ENCODE measurements at regions not wholly inside any gene's neighbourhood (a gene's known extent, or its start where the extent isn't known, plus 50 kb on each side); places are given as distances from the start of the nearest gene placed in this dataset.

- no peak for DNase-seq (ENCODE audit: low read depth)
- no peaks in the 10 kb centered on the region for H3K36me3 ChIP-seq (ENCODE audit: control insufficient read depth, insufficient read depth, low read length)
- no peaks in the 10 kb centered on the region for H3K27me3 ChIP-seq (ENCODE audit: control insufficient read depth, insufficient read depth, low read length)
- TF ChIP-seq, protein P1, sequence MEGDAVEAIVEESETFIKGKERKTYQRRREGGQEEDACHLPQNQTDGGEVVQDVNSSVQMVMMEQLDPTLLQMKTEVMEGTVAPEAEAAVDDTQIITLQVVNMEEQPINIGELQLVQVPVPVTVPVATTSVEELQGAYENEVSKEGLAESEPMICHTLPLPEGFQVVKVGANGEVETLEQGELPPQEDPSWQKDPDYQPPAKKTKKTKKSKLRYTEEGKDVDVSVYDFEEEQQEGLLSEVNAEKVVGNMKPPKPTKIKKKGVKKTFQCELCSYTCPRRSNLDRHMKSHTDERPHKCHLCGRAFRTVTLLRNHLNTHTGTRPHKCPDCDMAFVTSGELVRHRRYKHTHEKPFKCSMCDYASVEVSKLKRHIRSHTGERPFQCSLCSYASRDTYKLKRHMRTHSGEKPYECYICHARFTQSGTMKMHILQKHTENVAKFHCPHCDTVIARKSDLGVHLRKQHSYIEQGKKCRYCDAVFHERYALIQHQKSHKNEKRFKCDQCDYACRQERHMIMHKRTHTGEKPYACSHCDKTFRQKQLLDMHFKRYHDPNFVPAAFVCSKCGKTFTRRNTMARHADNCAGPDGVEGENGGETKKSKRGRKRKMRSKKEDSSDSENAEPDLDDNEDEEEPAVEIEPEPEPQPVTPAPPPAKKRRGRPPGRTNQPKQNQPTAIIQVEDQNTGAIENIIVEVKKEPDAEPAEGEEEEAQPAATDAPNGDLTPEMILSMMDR (IDR thresholded peaks at IDR 0.05; ENCODE audit: insufficient read depth, low read depth, low read length): no peak
- ChIA-PET CTCF (no interaction called here), POLR2A (no interaction called here)
- H3K4me3 ChIP-seq (ENCODE audit: low read depth, low read length): no peak overlapping the region
Measured at GRCh38 chr1:88354256-88354655, 329.8 kb upstream of the PKN2 start.

- ChIA-PET CTCF (no interaction called here), POLR2A (interaction anchor here (0.6 kb wide), 1 partner anchor 740 kb away, joined by 10 read pairs; no protein-coding TSS in a partner anchor)
- DNase-seq (ENCODE audit: low read depth): no peak
- TF ChIP-seq, protein P1 (IDR thresholded peaks at IDR 0.05; ENCODE audit: insufficient read depth, low read depth, low read length): no peak
- Histone ChIP-seq H3K36me3 (ENCODE audit: control insufficient read depth, insufficient read depth, low read length) (no peaks in the 10 kb centered on the region), H3K4me3 (ENCODE audit: low read depth, low read length) (no peak overlapping the region), H3K27me3 (ENCODE audit: control insufficient read depth, insufficient read depth, low read length) (no peaks in the 10 kb centered on the region)
Measured at GRCh38 chr1:88357729-88358128, 326.3 kb upstream of the PKN2 start.

DNA sequence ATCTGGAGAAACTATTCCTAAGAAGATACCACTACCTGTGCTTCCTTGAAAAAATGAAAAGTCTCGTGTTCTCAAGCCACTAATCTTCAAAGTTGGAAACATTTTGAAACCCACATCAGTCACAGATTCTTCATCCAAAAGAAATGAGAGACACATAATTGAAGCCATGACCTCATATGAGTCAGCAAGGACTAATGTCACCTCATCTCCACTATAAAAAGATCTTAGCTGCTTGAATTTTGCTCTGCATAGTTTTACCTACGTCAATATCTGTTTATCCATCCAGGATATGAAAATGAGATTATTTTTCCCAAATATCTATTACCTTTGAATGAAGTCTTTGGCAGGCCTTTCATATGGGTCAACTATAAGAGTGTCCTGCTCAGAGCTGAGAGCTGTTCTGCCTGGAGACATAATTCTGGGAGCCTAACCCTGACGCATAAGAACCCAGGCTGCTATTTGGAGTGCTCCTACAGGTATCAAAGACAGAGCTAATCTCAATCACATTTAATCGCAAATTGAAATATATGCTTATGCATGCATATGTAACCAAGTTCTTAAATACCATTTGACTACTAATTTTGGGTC lies 312.5 kb upstream of the PKN2 start:
- ChIA-PET CTCF (no interaction called here), POLR2A (no interaction called here)
- no peak for DNase-seq (ENCODE audit: low read depth)
- TF ChIP-seq, protein P1 (IDR thresholded peaks at IDR 0.05; ENCODE audit: insufficient read depth, low read depth, low read length): no peak
- H3K27me3 ChIP-seq (ENCODE audit: control insufficient read depth, insufficient read depth, low read length): no peaks in the 10 kb centered on the region
- no peaks in the 10 kb centered on the region for H3K36me3 ChIP-seq (ENCODE audit: control insufficient read depth, insufficient read depth, low read length)
- H3K4me3 ChIP-seq (ENCODE audit: low read depth, low read length): no peak overlapping the region

DNA sequence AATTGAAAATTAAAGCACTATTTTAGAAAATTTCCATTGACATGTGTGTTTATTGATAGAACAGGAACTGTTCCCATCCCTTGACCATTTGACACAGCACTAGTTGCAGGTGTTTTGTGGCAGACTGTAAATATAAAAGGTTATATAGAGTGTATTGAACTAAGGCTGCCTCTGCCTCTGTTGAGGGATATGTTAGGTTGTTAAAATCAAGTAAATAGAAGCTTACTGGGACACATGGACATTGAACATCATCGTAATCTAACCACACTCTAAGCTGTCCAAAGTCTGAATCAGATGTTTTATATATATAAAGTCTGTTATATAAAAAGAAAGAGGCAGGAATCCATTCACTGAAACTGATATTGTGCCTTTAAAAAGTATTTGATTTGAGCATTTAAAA lies 308.1 kb upstream of the PKN2 start:
- CTCF ChIA-PET: no interaction called here
- H3K27me3 ChIP-seq (ENCODE audit: control insufficient read depth, insufficient read depth, low read length): no peaks in the 10 kb centered on the region
- POLR2A ChIA-PET: no interaction called here
- DNase-seq (ENCODE audit: low read depth): no peak
- H3K4me3 ChIP-seq (ENCODE audit: low read depth, low read length): no peak overlapping the region
- H3K36me3 ChIP-seq (ENCODE audit: control insufficient read depth, insufficient read depth, low read length): no peaks in the 10 kb centered on the region
- TF ChIP-seq, protein P1 (IDR thresholded peaks at IDR 0.05; ENCODE audit: insufficient read depth, low read depth, low read length): no peak

DNA sequence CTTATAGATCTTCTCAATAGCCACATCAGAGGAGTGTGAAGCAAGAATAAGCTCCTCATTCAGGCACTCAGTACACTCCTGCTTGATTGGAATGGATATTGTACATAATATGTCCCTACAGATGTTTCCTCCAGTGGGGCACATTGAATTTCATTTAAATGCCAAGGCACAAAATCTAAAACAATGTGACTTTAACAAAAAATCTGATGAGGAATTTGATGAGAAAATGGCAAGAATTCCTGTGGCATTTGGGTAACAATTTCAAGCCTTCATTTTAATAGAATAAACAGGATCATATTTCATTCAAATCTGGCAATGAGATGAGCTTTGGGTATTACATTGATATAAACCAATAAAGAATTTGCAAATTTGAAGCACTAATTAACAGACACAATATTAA lies 307.7 kb upstream of the PKN2 start:
- no peaks in the 10 kb centered on the region for H3K36me3 ChIP-seq (ENCODE audit: control insufficient read depth, insufficient read depth, low read length)
- POLR2A ChIA-PET: no interaction called here
- H3K27me3 ChIP-seq (ENCODE audit: control insufficient read depth, insufficient read depth, low read length): no peaks in the 10 kb centered on the region
- CTCF ChIA-PET: no interaction called here
- TF ChIP-seq, protein P1 (IDR thresholded peaks at IDR 0.05; ENCODE audit: insufficient read depth, low read depth, low read length): no peak
- no peak overlapping the region for H3K4me3 ChIP-seq (ENCODE audit: low read depth, low read length)
- no peak for DNase-seq (ENCODE audit: low read depth)
